Kidney tubule cell (primary cell): ENCODE measurements at regions not wholly inside any gene's neighbourhood (a gene's known extent, or its start where the extent isn't known, plus 50 kb on each side); places are given as distances from the start of the nearest gene placed in this dataset.
A peak's percentile ranks its signal among the peaks of the same experiment; 100 is the strongest.
"Not testable (repeated sequence)": the region's sequence is repeated elsewhere in the genome, so short reads cannot be mapped to it uniquely, and the experiment has no call there.

ENCODE experiments used
- DNase-seq: peaks from one replicate; pipeline ENCODE4 v3.0.0-alpha.2; 2018; ENCODE audit warnings: low spot score

GRCh38 chr13:93017493-93018112 is 209.0 kb upstream of the GPC6 start:
- no peak for DNase-seq

DNA sequence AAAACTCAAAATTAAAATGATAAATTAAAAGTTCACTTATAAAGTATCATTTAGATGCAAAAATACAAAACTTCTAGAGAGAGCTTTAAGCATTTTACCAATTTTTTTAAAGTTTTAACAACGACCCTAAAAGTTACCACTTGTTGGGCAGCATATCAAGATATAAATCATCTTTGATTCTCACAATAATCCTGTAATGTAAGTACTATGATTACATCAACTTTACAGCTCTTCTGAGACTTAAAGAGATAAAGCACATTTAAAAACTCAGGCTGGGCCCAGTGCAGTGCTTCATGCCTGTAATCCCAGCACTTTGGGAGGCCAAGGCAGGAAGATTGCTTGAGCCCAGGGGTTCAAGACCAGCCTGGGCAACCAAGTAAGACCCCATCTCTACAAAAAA is 202.7 kb upstream of the GPC6 start:
- DNase-seq, result no peak

GRCh38 chr13:93025984-93026383 is 200.6 kb upstream of the GPC6 start:
- no peak for DNase-seq

DNA sequence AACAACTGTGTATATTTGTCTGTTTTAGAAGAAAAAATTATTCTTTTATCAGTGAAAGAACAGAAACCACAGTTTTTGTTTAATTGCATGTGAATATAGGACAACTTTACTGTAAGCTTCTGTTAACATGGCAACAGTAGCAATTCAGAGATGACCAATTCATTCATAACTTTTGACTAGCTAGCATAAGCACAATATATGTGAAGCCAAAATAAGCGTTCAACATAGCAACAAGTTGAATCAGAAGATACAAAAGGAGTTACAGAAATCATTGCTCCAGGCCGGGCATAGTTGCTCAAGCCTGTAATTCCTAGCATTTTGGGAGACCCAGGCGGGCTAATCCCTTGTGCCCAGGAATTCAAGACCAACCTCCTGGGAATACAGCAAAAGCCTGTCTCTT is 197.1 kb upstream of the GPC6 start:
- no peak for DNase-seq

DNA sequence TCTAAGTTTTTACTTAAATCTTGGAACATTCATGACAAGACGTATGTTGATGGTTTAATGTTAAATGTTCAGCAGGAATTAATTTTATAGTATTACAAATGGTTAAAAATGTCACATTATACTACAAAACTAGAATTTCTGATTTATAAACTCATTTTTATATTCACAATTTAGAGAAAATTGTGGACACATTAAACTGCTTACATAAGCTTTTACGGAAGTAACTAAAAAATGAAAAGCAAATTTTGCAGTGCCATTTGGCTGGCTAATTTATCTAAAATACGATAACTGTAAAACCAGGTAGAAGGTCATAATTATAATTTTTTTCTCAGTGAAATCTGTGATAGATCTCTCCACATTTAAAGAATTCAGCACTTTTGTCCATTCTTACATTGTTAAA is 190.2 kb upstream of the GPC6 start:
- no peak for DNase-seq

DNA sequence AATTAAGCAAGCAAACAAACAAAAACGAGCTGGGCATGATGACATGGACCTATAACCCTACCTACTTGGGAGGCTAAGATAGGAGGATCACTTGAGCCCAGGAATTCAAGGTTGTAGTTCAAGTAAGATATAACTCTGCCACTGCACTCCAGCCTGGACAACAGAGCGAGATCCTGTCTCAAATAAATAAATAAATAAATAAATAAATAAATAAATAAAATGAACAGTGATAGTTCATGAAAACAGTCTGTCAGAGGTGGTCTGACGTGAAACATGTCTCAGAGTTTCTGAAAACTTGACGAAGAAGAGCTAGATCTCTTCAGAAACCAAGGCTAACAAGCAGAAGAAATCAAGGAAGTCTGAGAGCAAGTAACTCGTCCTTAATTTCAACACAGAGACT is 188.8 kb upstream of the GPC6 start:
- no peak for DNase-seq

DNA sequence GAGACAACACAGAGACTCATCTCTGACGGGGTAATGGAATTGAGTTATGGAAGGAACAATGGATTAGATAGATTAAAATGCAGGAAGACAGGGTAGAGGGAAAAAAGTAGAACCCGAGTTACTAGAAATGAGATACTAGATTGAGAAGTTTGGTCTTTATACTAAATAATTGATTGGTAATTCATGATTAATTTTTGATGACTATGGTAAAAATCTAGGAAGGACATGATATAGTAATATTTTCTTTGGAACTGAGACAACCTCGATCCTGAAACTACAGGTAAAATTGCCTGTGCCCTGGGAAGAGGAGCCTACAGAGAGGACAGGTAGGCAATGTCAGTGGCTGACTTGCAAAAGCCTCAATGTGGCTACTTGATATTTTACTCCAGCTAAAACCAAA is 188.4 kb upstream of the GPC6 start:
- no peak for DNase-seq

GRCh38 chr13:93039131-93039530 is 187.5 kb upstream of the GPC6 start:
- peak; percentile 13 for DNase-seq

DNA sequence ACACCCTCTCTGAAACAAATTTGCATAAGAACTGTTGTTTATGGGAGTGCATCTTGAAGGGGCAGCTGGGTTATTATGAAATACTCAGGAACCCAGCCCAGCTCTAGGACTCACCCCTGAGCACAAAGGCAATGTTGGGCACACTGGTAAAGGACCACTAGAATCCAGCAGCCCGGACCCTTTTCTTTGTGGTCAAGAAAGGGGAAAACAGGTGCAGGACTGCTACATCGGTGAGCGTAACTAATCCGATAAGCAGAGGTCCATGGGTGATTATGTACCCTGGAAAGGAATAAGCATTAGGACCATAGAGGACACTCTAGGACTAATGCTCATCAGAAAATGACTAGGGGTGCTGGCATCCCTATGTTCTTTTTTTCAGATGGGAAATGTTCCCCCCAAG is 185.0 kb upstream of the GPC6 start:
- DNase-seq, result not testable (repeated sequence)

DNA sequence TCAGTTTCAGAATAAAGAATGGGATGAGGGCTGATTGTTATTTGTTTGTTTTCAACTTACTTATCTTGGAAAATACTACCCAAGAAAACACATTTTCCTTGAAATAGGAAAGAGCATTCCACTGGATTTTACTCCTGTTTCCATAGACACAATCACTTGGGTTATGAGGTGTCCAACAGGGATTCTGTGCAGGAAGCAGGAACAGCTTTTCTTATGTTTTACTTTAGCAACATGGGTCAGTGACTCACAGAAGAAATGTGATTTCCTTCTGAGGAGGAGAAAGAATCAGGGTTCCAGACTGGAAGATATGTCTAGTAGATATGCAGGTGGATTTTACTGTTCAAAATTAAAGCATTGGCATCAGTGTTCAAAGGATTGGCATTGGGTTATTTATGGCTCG is 180.8 kb upstream of the GPC6 start:
- peak; percentile 60 for DNase-seq

DNA sequence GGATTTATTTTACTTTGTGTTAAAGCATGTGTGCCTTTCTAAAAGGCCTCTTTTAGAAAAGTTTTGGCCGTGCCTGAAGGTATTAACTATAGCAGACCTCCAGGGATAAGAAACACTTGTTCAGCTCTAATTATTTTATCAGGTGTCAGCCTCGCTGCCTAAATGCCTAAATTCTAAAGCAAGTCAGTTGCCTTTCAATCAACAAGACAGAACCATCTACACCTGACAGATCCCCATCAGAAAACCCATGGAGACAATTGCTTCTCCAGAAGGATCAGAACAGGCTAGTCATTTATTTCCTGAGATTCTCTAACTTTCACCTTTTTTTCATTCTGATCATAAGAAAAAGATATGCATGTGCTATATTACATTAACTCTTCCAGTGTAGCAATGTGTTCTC is 171.4 kb upstream of the GPC6 start:
- DNase-seq, result no peak

- DNase-seq, result no peak
Observed at GRCh38 chr13:93058301-93058700, 168.3 kb upstream of the GPC6 start.

GRCh38 chr13:93060144-93060543 is 166.5 kb upstream of the GPC6 start:
- no peak for DNase-seq

DNA sequence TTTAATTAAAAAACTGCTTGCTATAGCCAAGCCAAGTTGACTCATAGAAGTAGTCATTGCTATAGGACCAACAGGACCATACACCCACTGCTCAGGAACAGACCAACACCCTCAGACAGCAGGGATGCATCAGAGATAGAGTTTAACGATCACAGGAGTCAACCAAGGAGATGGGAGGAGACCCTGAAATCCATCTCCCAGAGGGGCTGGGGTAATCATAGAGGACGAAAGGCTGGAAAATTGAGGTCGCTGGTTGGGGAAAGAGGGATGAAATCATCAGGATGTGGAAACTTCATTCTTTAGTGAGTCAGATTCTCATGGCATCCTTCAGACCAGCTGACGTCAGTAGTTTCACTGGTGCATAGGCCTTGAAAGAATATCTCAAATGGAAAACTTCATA is 160.4 kb upstream of the GPC6 start:
- DNase-seq, result peak; percentile 25

GRCh38 chr13:93079294-93079693 is 147.3 kb upstream of the GPC6 start:
- no peak for DNase-seq

GRCh38 chr13:93080166-93080565 is 146.4 kb upstream of the GPC6 start:
- no peak for DNase-seq

DNA sequence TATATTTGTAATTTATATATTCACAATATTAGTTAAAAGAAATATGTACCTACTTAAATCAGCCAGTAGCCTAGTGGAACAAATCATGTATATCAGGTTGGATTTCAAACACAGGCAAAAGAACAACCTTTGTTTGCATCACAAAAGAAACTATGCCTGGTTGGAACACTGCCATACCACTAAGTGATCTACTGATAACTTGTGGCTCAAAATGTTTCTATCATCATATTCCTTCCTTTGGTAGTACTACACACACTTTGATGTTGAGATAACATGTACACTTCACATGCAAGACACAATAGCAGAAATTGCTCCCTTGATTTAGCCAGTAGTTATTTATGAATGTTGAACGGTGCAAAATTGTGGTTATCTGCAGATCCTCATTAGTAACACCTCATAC is 146.0 kb upstream of the GPC6 start:
- peak; percentile 27 for DNase-seq

DNA sequence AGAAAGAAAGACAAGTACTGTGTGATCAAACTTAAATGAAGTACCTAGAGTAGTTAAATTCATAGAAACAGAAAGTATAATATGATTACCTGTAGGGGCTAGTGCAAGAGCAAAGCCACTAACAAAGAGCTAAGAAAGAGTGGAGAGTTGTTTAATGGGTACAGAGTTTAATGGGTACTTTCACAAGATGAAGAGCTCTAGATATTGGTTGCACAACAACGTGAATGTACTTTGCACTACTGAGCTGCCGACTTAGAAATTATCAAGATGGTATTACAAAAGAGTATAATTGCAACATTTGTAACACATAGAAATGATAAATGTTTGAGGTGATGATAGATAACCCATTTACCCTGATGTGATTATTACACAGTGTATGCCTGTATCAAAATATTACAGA is 140.3 kb upstream of the GPC6 start:
- DNase-seq, result no peak

DNA sequence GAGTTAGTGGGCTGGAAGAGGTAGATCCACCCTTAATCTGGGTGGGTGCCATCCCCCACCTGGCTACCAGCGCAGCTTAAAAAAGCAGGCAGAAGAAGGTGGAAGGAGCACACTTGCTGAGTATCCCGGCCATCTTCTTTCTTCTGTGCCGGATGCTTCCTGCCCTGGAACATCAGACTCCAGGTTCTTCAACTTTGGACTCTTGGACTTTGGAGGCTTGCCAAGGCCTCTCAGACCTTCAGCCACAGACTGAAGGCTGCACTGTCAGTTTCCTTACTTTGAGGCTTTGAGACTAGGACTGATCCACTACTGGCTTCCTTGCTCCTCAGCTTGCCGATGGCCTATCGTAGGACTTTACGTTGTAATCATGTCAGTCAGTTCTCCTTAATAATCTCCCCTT is 127.6 kb upstream of the GPC6 start:
- DNase-seq, result peak; percentile 14

- DNase-seq, result no peak
Observed at GRCh38 chr13:93101226-93101734, 125.3 kb upstream of the GPC6 start.

DNA sequence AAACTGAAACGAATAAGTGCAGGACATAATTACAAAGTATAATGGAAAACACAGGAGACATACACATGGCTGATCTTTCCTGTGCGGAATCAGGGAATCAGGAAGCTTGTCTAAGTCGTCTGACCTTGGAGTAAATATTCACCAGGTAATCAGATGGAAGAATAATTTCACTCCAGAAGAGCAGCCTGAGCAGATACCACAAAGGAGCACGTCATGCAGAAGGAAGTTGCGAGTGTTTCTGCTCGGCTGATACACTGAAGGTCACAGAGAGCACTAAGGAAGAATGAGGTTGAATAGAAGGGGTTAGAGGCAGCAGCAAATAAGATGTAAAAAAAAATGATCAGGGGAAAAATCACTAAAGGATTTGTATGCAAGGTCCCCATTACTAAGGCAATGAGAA is 122.3 kb upstream of the GPC6 start:
- DNase-seq, result peak; percentile 60

GRCh38 chr13:93108111-93108601 is 118.5 kb upstream of the GPC6 start:
- no peak for DNase-seq

DNA sequence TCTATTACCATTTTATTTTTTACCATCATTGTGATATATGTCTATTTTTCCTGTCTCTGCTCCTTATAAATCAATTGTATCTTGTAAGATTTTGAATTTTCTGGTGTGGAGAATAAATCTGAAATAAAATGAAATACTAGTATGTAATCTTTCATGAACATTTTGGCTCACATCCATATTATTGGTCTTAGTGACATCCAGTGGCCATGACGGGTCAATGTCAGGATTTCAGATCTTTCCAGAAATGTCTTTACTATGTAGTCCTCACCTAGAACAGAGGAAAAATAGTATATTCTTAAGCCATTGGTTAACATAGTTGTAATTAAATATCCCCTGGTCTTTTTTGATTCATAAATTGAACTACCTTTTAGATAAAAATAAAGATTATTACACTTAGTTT is 109.8 kb upstream of the GPC6 start:
- peak; percentile 24 for DNase-seq

DNA sequence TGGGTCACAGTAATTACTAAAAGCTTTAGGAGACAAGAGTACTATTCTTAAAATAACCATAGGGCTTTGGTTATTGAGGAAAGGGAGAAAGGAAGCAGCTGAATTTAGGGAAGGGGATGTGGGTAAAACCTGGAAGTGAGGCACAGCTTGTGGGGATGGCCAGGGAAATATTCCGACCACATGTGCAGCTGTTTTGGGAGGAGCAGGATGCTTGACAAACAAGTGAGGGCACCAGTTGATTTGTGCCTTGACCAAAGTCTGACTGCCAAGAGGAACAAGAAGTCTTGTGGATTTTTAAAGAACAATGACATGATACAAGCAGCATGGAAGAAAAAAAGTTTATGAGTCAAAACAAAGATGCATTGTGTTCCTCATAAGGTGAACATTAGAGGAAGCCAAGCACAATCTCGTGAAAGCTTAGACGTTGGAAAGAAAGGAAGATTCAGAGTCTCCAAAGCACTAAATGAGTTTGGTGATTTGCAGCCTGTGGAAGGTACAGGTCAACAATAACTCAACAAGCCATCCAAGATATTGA is 108.5 kb upstream of the GPC6 start:
- no peak for DNase-seq
